ENCODE measurements at regions not wholly inside any gene's neighbourhood (a gene's known extent, or its start where the extent isn't known, plus 50 kb on each side); places are given as distances from the start of the nearest gene placed in this dataset.

- no peaks in the 10 kb centered on the region for H4K20me1 ChIP-seq (replicated peaks; ENCODE audit: control insufficient read depth, extremely low read depth, insufficient read depth, low read length)
- FAIRE-seq (no peak), DNase-seq (ENCODE audit: low read depth, low spot score) (no peak)
- peaks cover 10 to 20% of the 10 kb centered on the region in 2 experiments for H3K27me3 ChIP-seq (ENCODE audit: control insufficient read depth in 2 of 2, insufficient read depth in 2 of 2, low read length in 2 of 2)
- H3K4me2 ChIP-seq (ENCODE audit: insufficient read depth, low read length) = no peak overlapping the region
- no peak overlapping the region for H3K27ac ChIP-seq (ENCODE audit: insufficient read depth, low read depth, low read length)
- no peak overlapping the region for H3K9ac ChIP-seq (replicated peaks; ENCODE audit: extremely low read depth, insufficient read depth, low read length)
- H3K4me3 ChIP-seq (replicated peaks in 1 of 3; ENCODE audit: insufficient read depth in 1 of 3, low read depth in 1 of 3, low read length in 3 of 3) = no peak overlapping the region
- no peaks in the 10 kb centered on the region for H3K9me3 ChIP-seq (replicated peaks; ENCODE audit: control insufficient read depth, insufficient read depth, low read length)
- no TSS peak for BruUV-seq (replicated peaks)
- no peak overlapping the region for H2AFZ ChIP-seq (ENCODE audit: low read depth, low read length)
- H3K9me1 ChIP-seq (replicated peaks; ENCODE audit: control insufficient read depth, extremely low read depth, insufficient read depth, low read length) = no peaks in the 10 kb centered on the region
- no peaks in the 10 kb centered on the region for H3K36me3 ChIP-seq (ENCODE audit: control insufficient read depth in 2 of 2, extremely low read depth in 1 of 2, insufficient read depth in 2 of 2, low read length in 2 of 2)
- dilution Hi-C loops (cut with MboI; ENCODE audit: extremely low pct_ligation_motif_present, low sequenced_read_pairs) = no loop called here
- TF ChIP-seq POLR2AphosphoS5 (IDR thresholded peaks at IDR 0.05; ENCODE audit: insufficient read depth, low read depth, low read length) (no peak), JUN (IDR thresholded peaks at IDR 0.05; ENCODE audit: borderline replicate concordance, insufficient read depth, insufficient read length, low read depth) (no peak)
- ChIA-PET CTCF (interaction anchor here (0.7 to 0.9 kb wide), 2 partner anchors 9 to 10 kb away, joined by 4 read pairs; partner anchors contain the start of gene KALRN), POLR2A (no interaction called here)
- H3K4me1 ChIP-seq (ENCODE audit: control insufficient read depth, extremely low read depth, insufficient read depth, low read length) = no peaks in the 10 kb centered on the region
- intact Hi-C loops (cut with micrococcal nuclease) = no loop called here
- no peaks in the 10 kb centered on the region for H3K79me2 ChIP-seq (ENCODE audit: control insufficient read depth, insufficient read depth, low read length)
Measured at GRCh38 chr3:124043023-124043422, 51.1 kb upstream of the ROPN1 start.

- intact Hi-C loops (cut with micrococcal nuclease) = no loop called here
- Histone ChIP-seq H4K20me1 (replicated peaks; ENCODE audit: control insufficient read depth, extremely low read depth, insufficient read depth, low read length) (no peaks in the 10 kb centered on the region), H3K4me3 (replicated peaks in 1 of 3; ENCODE audit: insufficient read depth in 1 of 3, low read depth in 1 of 3, low read length in 3 of 3) (no peak overlapping the region), H3K4me1 (ENCODE audit: control insufficient read depth, extremely low read depth, insufficient read depth, low read length) (no peaks in the 10 kb centered on the region), H3K4me2 (ENCODE audit: insufficient read depth, low read length) (no peak overlapping the region), H3K9me1 (replicated peaks; ENCODE audit: control insufficient read depth, extremely low read depth, insufficient read depth, low read length) (no peaks in the 10 kb centered on the region), H3K27me3 (ENCODE audit: control insufficient read depth in 2 of 2, insufficient read depth in 2 of 2, low read length in 2 of 2) (peaks cover 7 to 19% of the 10 kb centered on the region in 2 experiments), H3K9me3 (replicated peaks; ENCODE audit: control insufficient read depth, insufficient read depth, low read length) (no peaks in the 10 kb centered on the region), H3K9ac (replicated peaks; ENCODE audit: extremely low read depth, insufficient read depth, low read length) (no peak overlapping the region), H3K27ac (ENCODE audit: insufficient read depth, low read depth, low read length) (no peak overlapping the region), H3K79me2 (ENCODE audit: control insufficient read depth, insufficient read depth, low read length) (no peaks in the 10 kb centered on the region), H2AFZ (ENCODE audit: low read depth, low read length) (no peak overlapping the region), H3K36me3 (ENCODE audit: control insufficient read depth in 2 of 2, extremely low read depth in 1 of 2, insufficient read depth in 2 of 2, low read length in 2 of 2) (no peaks in the 10 kb centered on the region)
- BruUV-seq (replicated peaks) = no TSS peak
- DNase-seq (ENCODE audit: low read depth, low spot score) = no peak
- no peak for FAIRE-seq
- ChIA-PET POLR2A (no interaction called here), CTCF (interaction anchor here (5.0 kb wide), 1 partner anchor 12 kb away, joined by 18 read pairs; the partner anchor contains the start of gene KALRN)
- dilution Hi-C loops (cut with MboI; ENCODE audit: extremely low pct_ligation_motif_present, low sequenced_read_pairs) = no loop called here
- TF ChIP-seq POLR2A (IDR thresholded peaks at IDR 0.05; ENCODE audit: low read depth, low read length) (no peak), POLR2AphosphoS5 (IDR thresholded peaks at IDR 0.05; ENCODE audit: insufficient read depth, low read depth, low read length) (no peak), EZH2 (IDR thresholded peaks at IDR 0.05; ENCODE audit: borderline replicate concordance, low read depth, low read length, severe bottlenecking) (no peak), MYC (IDR thresholded peaks at IDR 0.05; ENCODE audit: low read depth, low read length) (no peak), GATA2 (IDR thresholded peaks at IDR 0.05; ENCODE audit: insufficient read depth, insufficient read length, low read depth, low read length) (no peak), FOS (IDR thresholded peaks at IDR 0.05; ENCODE audit: borderline replicate concordance, insufficient read depth, low read length) (no peak), JUN (IDR thresholded peaks at IDR 0.05; ENCODE audit: borderline replicate concordance, insufficient read depth, insufficient read length, low read depth) (no peak)
- TF ChIP-seq, protein P1, sequence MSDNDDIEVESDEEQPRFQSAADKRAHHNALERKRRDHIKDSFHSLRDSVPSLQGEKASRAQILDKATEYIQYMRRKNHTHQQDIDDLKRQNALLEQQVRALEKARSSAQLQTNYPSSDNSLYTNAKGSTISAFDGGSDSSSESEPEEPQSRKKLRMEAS (IDR thresholded peaks at IDR 0.05; ENCODE audit: insufficient read depth, insufficient read length) = no peak
- TF ChIP-seq, protein P2, sequence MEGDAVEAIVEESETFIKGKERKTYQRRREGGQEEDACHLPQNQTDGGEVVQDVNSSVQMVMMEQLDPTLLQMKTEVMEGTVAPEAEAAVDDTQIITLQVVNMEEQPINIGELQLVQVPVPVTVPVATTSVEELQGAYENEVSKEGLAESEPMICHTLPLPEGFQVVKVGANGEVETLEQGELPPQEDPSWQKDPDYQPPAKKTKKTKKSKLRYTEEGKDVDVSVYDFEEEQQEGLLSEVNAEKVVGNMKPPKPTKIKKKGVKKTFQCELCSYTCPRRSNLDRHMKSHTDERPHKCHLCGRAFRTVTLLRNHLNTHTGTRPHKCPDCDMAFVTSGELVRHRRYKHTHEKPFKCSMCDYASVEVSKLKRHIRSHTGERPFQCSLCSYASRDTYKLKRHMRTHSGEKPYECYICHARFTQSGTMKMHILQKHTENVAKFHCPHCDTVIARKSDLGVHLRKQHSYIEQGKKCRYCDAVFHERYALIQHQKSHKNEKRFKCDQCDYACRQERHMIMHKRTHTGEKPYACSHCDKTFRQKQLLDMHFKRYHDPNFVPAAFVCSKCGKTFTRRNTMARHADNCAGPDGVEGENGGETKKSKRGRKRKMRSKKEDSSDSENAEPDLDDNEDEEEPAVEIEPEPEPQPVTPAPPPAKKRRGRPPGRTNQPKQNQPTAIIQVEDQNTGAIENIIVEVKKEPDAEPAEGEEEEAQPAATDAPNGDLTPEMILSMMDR (IDR thresholded peaks at IDR 0.05; ENCODE audit: extremely low read depth in 1 of 2, insufficient read depth in 1 of 2, low read depth in 1 of 2, low read length in 2 of 2) = no peak
Measured at GRCh38 chr3:124044956-124045355, 53.0 kb upstream of the ROPN1 start.
